ENCODE measurements at regions not wholly inside any gene's neighbourhood (a gene's known extent, or its start where the extent isn't known, plus 50 kb on each side); places are given as distances from the start of the nearest gene placed in this dataset.
"Not testable (repeated sequence)": the region's sequence is repeated elsewhere in the genome, so short reads cannot be mapped to it uniquely, and the experiment has no call there.

GRCh38 chr2:236366397-236366796 lies 102.2 kb upstream of the ASB18 start:
- H3K27me3 Mint-ChIP-seq (ENCODE audit: insufficient read depth) = peaks cover 45% of the 10 kb centered on the region
- H3K4me1 Mint-ChIP-seq (ENCODE audit: low read depth) = peaks cover 16% of the 10 kb centered on the region
- no peak overlapping the region for H3K4me3 Mint-ChIP-seq
- no peak overlapping the region for H3K27ac Mint-ChIP-seq
- peak; percentile 9 for DNase-seq (ENCODE audit: low spot score)
- no peaks in the 10 kb centered on the region for H3K9me3 Mint-ChIP-seq
- no peaks in the 10 kb centered on the region for H3K36me3 Mint-ChIP-seq (ENCODE audit: low read depth)
- intact Hi-C loops (cut with micrococcal nuclease) = loop anchor here (5.0 kb wide), 1 partner anchor 201 kb away; the partner anchor contains the start of gene ACKR3

- no peak for DNase-seq (ENCODE audit: low spot score)
- no peak overlapping the region for H3K4me3 Mint-ChIP-seq
- intact Hi-C loops (cut with micrococcal nuclease) = loop anchor here (5.0 kb wide), 1 partner anchor 200 kb away; the partner anchor contains the start of gene ACKR3
- no peak overlapping the region for H3K27ac Mint-ChIP-seq
- H3K9me3 Mint-ChIP-seq = no peaks in the 10 kb centered on the region
- H3K36me3 Mint-ChIP-seq (ENCODE audit: low read depth) = no peaks in the 10 kb centered on the region
- H3K27me3 Mint-ChIP-seq (ENCODE audit: insufficient read depth) = peaks cover 39% of the 10 kb centered on the region
- H3K4me1 Mint-ChIP-seq (ENCODE audit: low read depth) = peaks cover 16% of the 10 kb centered on the region
Measured at GRCh38 chr2:236367506-236368289, 103.5 kb upstream of the ASB18 start.

DNA sequence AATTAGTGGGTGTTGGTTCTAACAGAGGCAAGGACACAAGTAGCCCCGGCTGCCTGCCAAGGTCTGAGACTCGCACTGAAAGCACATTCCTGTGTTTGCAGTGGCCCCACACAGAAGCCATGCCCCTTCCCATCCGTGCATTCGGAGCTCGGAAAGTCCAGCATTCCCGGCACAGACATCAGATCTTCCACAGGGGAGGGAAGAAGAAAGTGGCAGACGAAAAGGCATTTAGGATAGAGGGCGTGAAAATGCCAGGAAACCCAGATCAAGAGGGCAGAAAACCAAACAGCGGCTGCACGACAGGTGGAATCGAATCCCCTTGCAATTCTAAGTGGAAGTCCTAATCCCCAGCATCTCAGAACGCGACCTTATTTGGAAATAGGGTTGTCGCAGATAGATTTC lies 105.5 kb upstream of the ASB18 start:
- Mint-ChIP-seq H3K27ac (no peak overlapping the region), H3K27me3 (ENCODE audit: insufficient read depth) (peaks cover 26% of the 10 kb centered on the region), H3K4me3 (no peak overlapping the region), H3K36me3 (ENCODE audit: low read depth) (no peaks in the 10 kb centered on the region), H3K4me1 (ENCODE audit: low read depth) (peaks cover 16% of the 10 kb centered on the region), H3K9me3 (no peaks in the 10 kb centered on the region)
- intact Hi-C loops (cut with micrococcal nuclease) = loop anchor here (5.0 kb wide), 1 partner anchor 198 kb away; the partner anchor contains the start of gene ACKR3
- DNase-seq (ENCODE audit: low spot score) = no peak

DNA sequence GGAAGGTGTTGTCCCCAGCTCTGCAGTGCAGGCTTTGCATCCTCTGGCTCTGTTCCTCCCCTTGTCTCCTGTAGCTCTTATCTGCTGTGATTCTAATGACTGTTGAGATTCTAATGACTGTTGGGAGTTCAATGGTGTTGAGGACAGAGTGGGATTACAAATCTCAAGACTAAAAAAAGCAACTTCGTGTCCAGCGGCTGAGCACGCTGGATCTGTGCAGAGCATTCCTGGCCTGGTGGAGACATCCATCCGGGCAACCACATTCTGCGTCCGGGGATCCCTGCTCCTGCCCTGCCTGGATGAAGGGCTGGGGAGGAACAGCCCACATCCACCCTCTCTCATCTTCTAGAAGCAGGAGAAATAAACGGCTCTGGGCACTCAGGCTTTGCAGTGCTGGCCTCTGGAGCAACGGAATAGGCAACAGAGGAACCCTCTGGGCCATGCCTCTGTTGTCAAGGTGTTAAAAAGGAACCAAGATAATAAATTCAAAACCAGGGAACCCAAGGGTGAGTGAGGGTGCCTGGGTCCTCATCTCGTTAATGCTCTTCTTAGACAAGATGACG lies 106.7 kb upstream of the ASB18 start:
- Mint-ChIP-seq H3K27ac (no peak overlapping the region), H3K27me3 (ENCODE audit: insufficient read depth) (peaks cover 20% of the 10 kb centered on the region), H3K36me3 (ENCODE audit: low read depth) (no peaks in the 10 kb centered on the region), H3K4me1 (ENCODE audit: low read depth) (peaks cover 14% of the 10 kb centered on the region), H3K9me3 (no peaks in the 10 kb centered on the region), H3K4me3 (no peak overlapping the region)
- DNase-seq (ENCODE audit: low spot score) = no peak
- intact Hi-C loops (cut with micrococcal nuclease) = no loop called here

DNA sequence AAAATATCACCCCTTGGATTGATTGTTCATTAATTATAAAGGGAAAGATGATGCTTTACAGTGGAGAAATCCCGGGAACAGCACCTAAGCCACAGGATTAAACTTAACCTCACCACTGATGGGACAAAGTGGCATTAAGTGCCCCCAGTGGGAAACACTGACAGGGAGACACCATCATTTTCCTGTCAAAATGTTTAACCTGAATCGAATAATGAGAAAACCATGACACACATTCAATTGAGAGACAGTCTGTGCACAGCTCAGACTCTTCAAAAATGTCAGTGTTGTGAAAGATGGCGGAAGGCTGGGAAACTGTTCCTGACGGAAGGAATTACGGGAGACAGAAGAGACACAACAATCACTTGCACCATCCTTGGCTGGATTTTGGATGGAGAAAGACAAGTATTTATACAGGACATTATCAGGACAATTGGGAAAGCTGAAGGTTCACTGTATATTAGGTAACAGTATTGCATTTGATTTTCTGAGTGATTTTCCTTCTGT lies 111.8 kb upstream of the ASB18 start:
- H3K27ac Mint-ChIP-seq = no peak overlapping the region
- H3K9me3 Mint-ChIP-seq = no peaks in the 10 kb centered on the region
- H3K36me3 Mint-ChIP-seq (ENCODE audit: low read depth) = no peaks in the 10 kb centered on the region
- no peak for DNase-seq (ENCODE audit: low spot score)
- no peak overlapping the region for H3K4me3 Mint-ChIP-seq
- H3K27me3 Mint-ChIP-seq (ENCODE audit: insufficient read depth) = peaks cover 5% of the 10 kb centered on the region
- no peaks in the 10 kb centered on the region for H3K4me1 Mint-ChIP-seq (ENCODE audit: low read depth)
- intact Hi-C loops (cut with micrococcal nuclease) = no loop called here

DNA sequence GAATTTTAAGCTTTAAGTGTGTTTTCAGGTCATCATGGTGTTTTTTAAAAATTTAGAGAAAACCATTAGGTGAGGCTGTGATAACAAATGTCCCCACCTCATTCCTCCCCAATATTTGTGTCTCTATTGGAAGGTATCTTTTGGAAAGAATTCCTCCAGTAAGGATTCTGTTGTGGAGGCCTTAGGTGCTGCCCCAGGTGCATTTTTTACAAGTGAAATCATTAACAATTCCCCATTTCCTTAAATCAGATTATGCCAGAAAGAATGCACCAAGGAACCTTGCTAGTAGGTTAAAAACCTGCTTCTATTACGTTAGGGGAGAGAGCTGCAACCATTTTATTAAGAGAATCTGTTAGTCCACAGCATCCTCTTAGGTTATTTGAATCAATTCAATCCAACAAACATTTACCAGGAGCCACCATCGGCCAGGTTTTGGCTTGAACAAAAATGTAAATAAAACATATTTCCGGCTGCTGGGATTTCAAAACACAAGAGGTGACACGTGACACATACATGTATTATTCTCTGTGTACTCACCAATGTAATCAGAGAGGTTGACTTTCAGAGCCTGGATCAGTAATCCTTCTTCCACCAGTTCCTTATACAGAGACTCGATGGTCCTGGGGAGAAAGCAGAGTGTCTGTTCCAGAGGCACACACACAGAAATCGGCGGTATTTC lies 112.5 kb upstream of the ASB18 start:
- no peak for DNase-seq (ENCODE audit: low spot score)
- peaks cover 6% of the 10 kb centered on the region for H3K27me3 Mint-ChIP-seq (ENCODE audit: insufficient read depth)
- no peak overlapping the region for H3K4me3 Mint-ChIP-seq
- no peak overlapping the region for H3K27ac Mint-ChIP-seq
- intact Hi-C loops (cut with micrococcal nuclease) = no loop called here
- H3K36me3 Mint-ChIP-seq (ENCODE audit: low read depth) = no peaks in the 10 kb centered on the region
- no peaks in the 10 kb centered on the region for H3K4me1 Mint-ChIP-seq (ENCODE audit: low read depth)
- H3K9me3 Mint-ChIP-seq = no peaks in the 10 kb centered on the region

DNA sequence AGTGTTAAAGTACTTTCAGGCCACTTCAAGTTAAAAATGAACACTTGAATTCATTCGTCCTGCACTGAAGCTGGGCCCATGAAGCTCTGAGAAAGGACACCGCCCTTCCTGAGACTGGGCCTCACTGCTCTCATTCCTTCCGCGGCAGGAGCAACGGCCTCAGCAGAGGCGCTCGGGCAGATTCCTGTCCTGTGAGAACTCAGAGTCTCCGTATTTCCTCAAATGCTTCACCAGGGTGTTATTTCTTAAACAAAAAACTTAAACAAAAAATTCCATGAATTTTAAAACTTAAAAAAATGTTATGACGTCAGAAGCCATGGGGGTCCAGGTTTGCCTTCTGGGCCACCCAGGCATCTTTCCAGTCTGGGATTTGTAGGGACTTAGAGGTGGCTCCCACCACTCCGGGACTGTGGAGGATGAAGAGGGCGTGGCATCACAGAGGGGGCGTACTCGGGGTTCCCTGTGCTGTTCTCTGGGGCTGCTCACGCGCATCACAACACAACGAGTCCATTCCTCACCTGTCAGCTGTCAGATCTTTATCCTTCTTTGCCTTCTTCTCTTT lies 115.9 kb upstream of the ASB18 start:
- no peak for DNase-seq (ENCODE audit: low spot score)
- Mint-ChIP-seq H3K9me3 (no peaks in the 10 kb centered on the region), H3K36me3 (ENCODE audit: low read depth) (no peaks in the 10 kb centered on the region), H3K4me3 (no peak overlapping the region), H3K27me3 (ENCODE audit: insufficient read depth) (peaks cover 11% of the 10 kb centered on the region), H3K4me1 (ENCODE audit: low read depth) (no peaks in the 10 kb centered on the region), H3K27ac (no peak overlapping the region)
- intact Hi-C loops (cut with micrococcal nuclease) = no loop called here

DNA sequence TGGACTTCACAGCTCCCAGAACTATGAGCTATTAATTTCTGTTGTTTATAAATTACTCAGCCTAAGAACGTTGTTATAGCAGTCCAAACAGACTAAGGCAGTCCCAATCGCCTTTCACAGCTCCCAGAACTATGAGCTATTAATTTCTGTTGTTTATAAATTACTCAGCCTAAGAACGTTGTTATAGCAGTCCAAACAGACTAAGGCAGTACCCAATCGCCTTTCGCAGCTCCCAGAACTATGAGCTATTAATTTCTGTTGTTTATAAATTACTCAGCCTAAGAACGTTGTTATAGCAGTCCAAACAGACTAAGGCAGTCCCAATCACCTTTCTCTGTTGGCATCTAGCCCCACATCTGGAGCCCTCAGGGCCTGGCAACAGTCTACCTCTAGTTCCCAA lies 117.0 kb upstream of the ASB18 start:
- H3K4me1 Mint-ChIP-seq (ENCODE audit: low read depth); intact Hi-C loops (cut with micrococcal nuclease): not testable (repeated sequence)

GRCh38 chr2:236389284-236390216 lies 125.3 kb upstream of the ASB18 start:
- not testable (repeated sequence) for DNase-seq (ENCODE audit: low spot score)

More for the DNA sequence above, 117.0 kb upstream of the ASB18 start:
- H3K36me3 Mint-ChIP-seq (ENCODE audit: low read depth); H3K9me3 Mint-ChIP-seq; H3K4me3 Mint-ChIP-seq; DNase-seq (ENCODE audit: low spot score); H3K27ac Mint-ChIP-seq: not testable (repeated sequence)
- H3K27me3 Mint-ChIP-seq (ENCODE audit: insufficient read depth) = peaks cover 11% of the 10 kb centered on the region

GRCh38 chr2:236393101-236393500 lies 128.9 kb upstream of the ASB18 start:
- Mint-ChIP-seq H3K27ac (no peak overlapping the region), H3K4me3 (no peak overlapping the region), H3K9me3 (no peaks in the 10 kb centered on the region), H3K27me3 (ENCODE audit: insufficient read depth) (peaks cover 7% of the 10 kb centered on the region), H3K36me3 (ENCODE audit: low read depth) (no peaks in the 10 kb centered on the region), H3K4me1 (ENCODE audit: low read depth) (no peaks in the 10 kb centered on the region)
- no peak for DNase-seq (ENCODE audit: low spot score)
- intact Hi-C loops (cut with micrococcal nuclease) = no loop called here

More at GRCh38 chr2:236389284-236390216, 125.3 kb upstream of the ASB18 start:
- H3K4me3 Mint-ChIP-seq; H3K36me3 Mint-ChIP-seq (ENCODE audit: low read depth); H3K4me1 Mint-ChIP-seq (ENCODE audit: low read depth); H3K27ac Mint-ChIP-seq; H3K27me3 Mint-ChIP-seq (ENCODE audit: insufficient read depth); intact Hi-C loops (cut with micrococcal nuclease); H3K9me3 Mint-ChIP-seq: not testable (repeated sequence)

DNA sequence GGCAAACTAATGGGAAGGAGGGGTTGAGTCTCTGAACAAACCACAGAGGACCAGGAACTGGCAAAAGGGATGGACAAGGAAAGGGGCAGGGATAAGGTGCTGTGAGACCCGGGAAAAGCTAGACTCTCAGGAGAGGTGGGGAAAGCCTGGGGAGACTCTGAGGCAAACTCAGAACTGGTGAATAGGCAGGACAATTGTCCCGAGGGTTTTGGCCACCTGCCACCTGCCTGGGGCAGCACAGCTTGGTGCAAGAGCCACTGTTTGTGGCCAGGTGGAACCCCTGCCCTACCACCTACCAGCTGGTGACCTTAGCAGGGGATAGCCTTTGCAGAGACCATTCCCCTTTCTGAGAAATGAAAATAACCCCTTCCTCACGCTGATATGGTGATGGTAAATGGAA lies 129.4 kb upstream of the ASB18 start:
- H3K9me3 Mint-ChIP-seq = no peaks in the 10 kb centered on the region
- no peaks in the 10 kb centered on the region for H3K36me3 Mint-ChIP-seq (ENCODE audit: low read depth)
- H3K4me1 Mint-ChIP-seq (ENCODE audit: low read depth) = no peaks in the 10 kb centered on the region
- H3K4me3 Mint-ChIP-seq = no peak overlapping the region
- H3K27ac Mint-ChIP-seq = no peak overlapping the region
- intact Hi-C loops (cut with micrococcal nuclease) = no loop called here
- DNase-seq (ENCODE audit: low spot score) = no peak
- peaks cover 7% of the 10 kb centered on the region for H3K27me3 Mint-ChIP-seq (ENCODE audit: insufficient read depth)

- Mint-ChIP-seq H3K27me3 (ENCODE audit: insufficient read depth) (peaks cover 7% of the 10 kb centered on the region), H3K4me3 (no peak overlapping the region)
- no peak for DNase-seq (ENCODE audit: low spot score)
Measured at GRCh38 chr2:236394571-236394970, 130.4 kb upstream of the ASB18 start.

More at GRCh38 chr2:236394571-236394970, 130.4 kb upstream of the ASB18 start:
- H3K36me3 Mint-ChIP-seq (ENCODE audit: low read depth) = no peaks in the 10 kb centered on the region
- H3K9me3 Mint-ChIP-seq = no peaks in the 10 kb centered on the region
- H3K27ac Mint-ChIP-seq = no peak overlapping the region
- intact Hi-C loops (cut with micrococcal nuclease) = no loop called here
- no peaks in the 10 kb centered on the region for H3K4me1 Mint-ChIP-seq (ENCODE audit: low read depth)
